GM12878 (cell line): ENCODE measurements at regions not wholly inside any gene's neighbourhood (a gene's known extent, or its start where the extent isn't known, plus 50 kb on each side); places are given as distances from the start of the nearest gene placed in this dataset.

Source experiments
- ATAC-seq: fragments of 200-7000 bp; cut with Tn5 transposase; 3 replicates; pipeline ENCODE4 v1.9.1; 2020; ENCODE audit warnings: mild to moderate bottlenecking, moderate library complexity
- BruUV-seq: library from RNA; stranded (reverse); fragments of 400-500 nt; replicated peaks from 2 replicates; lab custom pipeline; 2021; lab: Mats Ljungman, UMichigan
- CTCF ChIA-PET: fragments of 300-600 bp; sonication (Branson Sonifier 250); formaldehyde crosslinking; extraction: SDS; loops from one replicate; lab custom pipeline; 2021; ENCODE audit warnings: inconsistent platforms; lab: Yijun Ruan, JAX
- POLR2A ChIA-PET: fragments of 350-600 bp; formaldehyde crosslinking; extraction: SDS; loops from one replicate; lab custom pipeline; 2021; ENCODE audit warnings: inconsistent platforms; lab: Charles Lee
- RAD21 ChIA-PET: fragments of 300-600 bp; sonication (Branson Sonifier 250); formaldehyde crosslinking; loops from one replicate; lab custom pipeline; 2023; ENCODE audit warnings: antibody characterized with exemption; ENCODE audit not compliant: unreplicated experiment; lab: Charles Lee
- SMC1A ChIA-PET: fragments of 300-600 bp; sonication (Branson Sonifier 250); formaldehyde crosslinking; loops from one replicate; lab custom pipeline; 2023; ENCODE audit not compliant: unreplicated experiment, uncharacterized antibody; lab: Charles Lee
- DNase-seq: peaks from one replicate; pipeline ENCODE4 v3.0.0-alpha.2; 2011; ENCODE audit warnings: low read depth, low spot score
- FAIRE-seq: peaks from 3 replicates; lab custom pipeline; 2011; peaks lifted over from hg19 to GRCh38; lab: Jason Lieb, UNC
- H2AFZ ChIP-seq: 2 replicates; pipeline ENCODE4 v1.6.0; 2011; ENCODE audit warnings: low read depth, low read length, control low read depth; ENCODE audit not compliant: control insufficient read depth
- H3K27ac ChIP-seq: 2 replicates; pipeline ENCODE4 v1.5.1; 2011; ENCODE audit warnings: control low read depth; ENCODE audit not compliant: control insufficient read depth, insufficient read depth
- H3K27me3 ChIP-seq, 2 experiments: replicated peaks in 1 of 2; 2 replicates each; pipeline versions ENCODE4 v1.6.0 to v1.6.1; 2011; ENCODE audit warnings: low read length in 1 of 2; ENCODE audit not compliant: control insufficient read depth in 2 of 2, insufficient read depth in 2 of 2
- H3K36me3 ChIP-seq, 2 experiments: 2 replicates each; pipeline ENCODE4 v1.5.1; 2011; ENCODE audit warnings: low read length in 1 of 2; ENCODE audit not compliant: control insufficient read depth in 2 of 2, insufficient read depth in 2 of 2
- H3K4me1 ChIP-seq: 2 replicates; pipeline ENCODE4 v1.6.1; 2011; ENCODE audit warnings: mild to moderate bottlenecking, low read length, moderate library complexity, mixed read lengths; ENCODE audit not compliant: control insufficient read depth, insufficient read depth
- H3K4me2 ChIP-seq: 2 replicates; pipeline ENCODE4 v1.6.0; 2011; ENCODE audit warnings: control low read depth; ENCODE audit not compliant: control insufficient read depth, insufficient read depth
- H3K4me3 ChIP-seq: fragments of 200-600 bp; sonication (generic); 2 replicates; pipeline ENCODE4 v1.5.1; 2016
- H3K79me2 ChIP-seq: 2 replicates; pipeline ENCODE4 v1.6.0; 2011; ENCODE audit warnings: low read length; ENCODE audit not compliant: control insufficient read depth, insufficient read depth
- H3K9ac ChIP-seq: 2 replicates; pipeline ENCODE4 v1.8.0; 2011; ENCODE audit warnings: low read length, control low read depth, mixed read lengths; ENCODE audit not compliant: control insufficient read depth, insufficient read depth
- H3K9me3 ChIP-seq: replicated peaks from 3 replicates; pipeline ENCODE4 v1.5.1; 2011; ENCODE audit warnings: mild to moderate bottlenecking, low read length; ENCODE audit not compliant: control insufficient read depth, insufficient read depth
- H4K20me1 ChIP-seq: 2 replicates; pipeline ENCODE4 v1.6.0; 2011; ENCODE audit not compliant: control insufficient read depth, insufficient read depth
- ATF2 ChIP-seq: IDR thresholded peaks from 2 replicates; pipeline ENCODE4 v1.6.1; 2012; ENCODE audit warnings: low read length, inconsistent platforms
- ATF3 ChIP-seq: IDR thresholded peaks from 2 replicates; pipeline ENCODE4 v1.6.1; 2011; ENCODE audit warnings: low read depth, mild to moderate bottlenecking, low read length, moderate library complexity, borderline replicate concordance; ENCODE audit errors: extremely low read depth
- BCL3 ChIP-seq: IDR thresholded peaks from 2 replicates; pipeline ENCODE4 v1.6.1; 2011; ENCODE audit warnings: borderline replicate concordance, low read depth, mild to moderate bottlenecking, moderate library complexity, low read length; ENCODE audit not compliant: insufficient read depth, poor library complexity, severe bottlenecking
- EZH2 ChIP-seq: IDR thresholded peaks from 2 replicates; pipeline ENCODE4 v1.6.1; 2012; ENCODE audit warnings: low read depth, mild to moderate bottlenecking, control low read depth, inconsistent platforms, low read length, borderline replicate concordance; ENCODE audit not compliant: control insufficient read depth
- GABPA ChIP-seq: IDR thresholded peaks from 2 replicates; pipeline ENCODE4 v1.6.1; 2014; ENCODE audit warnings: antibody characterized with exemption, low read depth, mild to moderate bottlenecking, inconsistent platforms
- HDAC2 ChIP-seq: fragments of 200-600 bp; sonication (generic); IDR thresholded peaks from 2 replicates; pipeline ENCODE4 v1.6.1; 2017
- IRF5 ChIP-seq: fragments of 450-650 bp; IDR thresholded peaks from 2 replicates; pipeline ENCODE4 v1.6.1; 2017; ENCODE audit warnings: borderline replicate concordance
- MLLT1 ChIP-seq: fragments of 450-650 bp; IDR thresholded peaks from 2 replicates; pipeline ENCODE4 v1.6.1; 2016; ENCODE audit warnings: mild to moderate bottlenecking
- PKNOX1 ChIP-seq: fragments of 450-650 bp; IDR thresholded peaks from 2 replicates; pipeline ENCODE4 v1.6.1; 2016; ENCODE audit warnings: mild to moderate bottlenecking
- SMC3 ChIP-seq: IDR thresholded peaks from 2 replicates; pipeline ENCODE4 v1.6.1; 2011; ENCODE audit warnings: low read length, improper control_type of control experiment, borderline replicate concordance
- ZNF384 ChIP-seq: IDR thresholded peaks from 2 replicates; pipeline ENCODE4 v1.6.1; 2012; ENCODE audit warnings: low read depth, mild to moderate bottlenecking, low read length, improper control_type of control experiment, borderline replicate concordance
- ZNF592 ChIP-seq: fragments of 450-650 bp; IDR thresholded peaks from 2 replicates; pipeline ENCODE4 v1.6.1; 2017; ENCODE audit warnings: mild to moderate bottlenecking, moderate library complexity
- WGBS: methylation state at CpG from one replicate; pipeline ENCODE4 v1.1.6; 2016; ENCODE audit warnings: low lambda C conversion rate; ENCODE audit not compliant: insufficient replicate concordance, insufficient coverage; ENCODE audit errors: missing lambda C conversion rate; 5-methylcytosine and 5-hydroxymethylcytosine counted together
- in situ Hi-C: fragments of 300-500 bp; cut with MboI; formaldehyde crosslinking; loops from 9 replicates; pipeline ENCODE4 v1.14.3; 2018; ENCODE audit warnings: mixed read lengths
- intact Hi-C: fragments of 100-400 bp; cut with micrococcal nuclease; formaldehyde crosslinking; loops from one replicate; pipeline ENCODE4 v1.14.2; 2022; ENCODE audit not compliant: unreplicated experiment

GRCh38 chr10:3702569-3702968 is 82.4 kb downstream of the KLF6 start:
- ATAC-seq (no peak), DNase-seq (no peak), FAIRE-seq (no peak)
- ChIA-PET POLR2A (no interaction called here), CTCF (no interaction called here), RAD21 (no interaction called here), SMC1A (interaction anchor here (0.6 kb wide), 1 partner anchor 128 kb away, joined by 3 read pairs; no protein-coding TSS in a partner anchor)
- no TSS peak for BruUV-seq
- no peaks in the 10 kb centered on the region for H3K4me1 ChIP-seq
- no peaks in the 10 kb centered on the region; a peak in 1 of 4 replicates for H3K27me3 ChIP-seq
- intact Hi-C loops (no loop called here), in situ Hi-C loops (no loop called here)
- 79% methylated on average over 1 of the region's 1 CpG for WGBS
- H3K27ac ChIP-seq: no peak overlapping the region
- H2AFZ ChIP-seq: no peak overlapping the region
- H3K79me2 ChIP-seq: no peaks in the 10 kb centered on the region
- no peak overlapping the region for H3K4me3 ChIP-seq
- no peak overlapping the region for H3K9ac ChIP-seq
- H4K20me1 ChIP-seq: no peaks in the 10 kb centered on the region
- no peaks in the 10 kb centered on the region for H3K36me3 ChIP-seq
- no peaks in the 10 kb centered on the region for H3K9me3 ChIP-seq
- no peak overlapping the region for H3K4me2 ChIP-seq
- TF ChIP-seq IRF5: no peak
- TF ChIP-seq ATF3: no peak
- no peak for TF ChIP-seq GABPA
- TF ChIP-seq PKNOX1: no peak
- no peak for TF ChIP-seq BCL3
- no peak for TF ChIP-seq SMC3
- no peak for TF ChIP-seq ATF2
- no peak for TF ChIP-seq ZNF384
- no peak for TF ChIP-seq HDAC2
- TF ChIP-seq MLLT1: no peak
- TF ChIP-seq ZNF592: no peak
- no peak for TF ChIP-seq EZH2
